PC-9 (cell line): ENCODE measurements at regions not wholly inside any gene's neighbourhood (a gene's known extent, or its start where the extent isn't known, plus 50 kb on each side); places are given as distances from the start of the nearest gene placed in this dataset.

Experiments
- BruUV-seq: library from RNA; stranded (reverse); fragments of 400-500 nt; replicated peaks from 2 replicates; lab custom pipeline; 2021; lab: Mats Ljungman, UMichigan
- CTCF ChIA-PET: fragments of 300-600 bp; sonication (Branson Sonifier 250); formaldehyde crosslinking; loops from one replicate; lab custom pipeline; 2022; ENCODE audit warnings: antibody characterized with exemption; lab: Charles Lee
- POLR2A ChIA-PET: fragments of 300-600 bp; sonication (Branson Sonifier 250); formaldehyde crosslinking; loops from one replicate; lab custom pipeline; 2022; ENCODE audit warnings: antibody characterized with exemption; ENCODE audit not compliant: unreplicated experiment; lab: Charles Lee
- DNase-seq, 2 experiments: peaks; one replicate each; pipeline versions ENCODE4 v3.0.0 to v3.0.0-alpha.2; 2015 to 2022; ENCODE audit warnings: mixed read lengths in 1 of 2
- H2AFZ ChIP-seq: fragments of 200-600 bp; sonication (generic); 2 replicates; pipeline ENCODE4 v1.8.1; 2017; ENCODE audit warnings: antibody characterized with exemption
- H3F3A ChIP-seq: fragments of 200-600 bp; sonication (generic); 2 replicates; pipeline ENCODE4 v1.8.1; 2017; ENCODE audit warnings: antibody characterized with exemption, mild to moderate bottlenecking, low read depth; ENCODE audit not compliant: insufficient read depth
- H3K27ac ChIP-seq: fragments of 200-600 bp; sonication (generic); 2 replicates; pipeline ENCODE4 v1.6.1; 2016; ENCODE audit warnings: mixed run types
- H3K27me3 ChIP-seq: fragments of 200-600 bp; sonication (generic); 2 replicates; pipeline ENCODE4 v1.6.1; 2016; ENCODE audit warnings: low read depth, mixed run types; ENCODE audit not compliant: insufficient read depth
- H3K36me3 ChIP-seq: fragments of 200-600 bp; sonication (generic); 2 replicates; pipeline ENCODE4 v1.6.1; 2016; ENCODE audit warnings: low read depth, mixed run types
- H3K4me1 ChIP-seq: fragments of 200-600 bp; sonication (generic); replicated peaks from 2 replicates; pipeline ENCODE4 v1.6.1; 2016; ENCODE audit warnings: mixed run types; ENCODE audit not compliant: insufficient read depth
- H3K4me2 ChIP-seq: fragments of 200-600 bp; sonication (generic); 2 replicates; pipeline ENCODE4 v1.6.1; 2017; ENCODE audit warnings: mixed run types
- H3K4me3 ChIP-seq: fragments of 200-600 bp; sonication (generic); 2 replicates; pipeline ENCODE4 v1.6.1; 2016; ENCODE audit warnings: mixed run types
- H3K79me2 ChIP-seq: fragments of 200-600 bp; sonication (generic); 2 replicates; pipeline ENCODE4 v1.6.1; 2017; ENCODE audit warnings: low read depth, mixed run types
- H3K9me2 ChIP-seq: fragments of 200-600 bp; sonication (generic); 2 replicates; pipeline ENCODE4 v1.8.1; 2017; ENCODE audit warnings: mild to moderate bottlenecking; ENCODE audit not compliant: insufficient read depth
- H3K9me3 ChIP-seq: fragments of 200-600 bp; sonication (generic); 2 replicates; pipeline ENCODE4 v1.8.1; 2016; ENCODE audit warnings: low read depth; ENCODE audit not compliant: insufficient read depth
- H4K20me1 ChIP-seq: fragments of 200-600 bp; sonication (generic); 2 replicates; pipeline ENCODE4 v1.8.1; 2017; ENCODE audit not compliant: insufficient read depth
- EZH2 ChIP-seq: fragments of 200-600 bp; sonication (generic); IDR thresholded peaks from 2 replicates; pipeline ENCODE4 v1.8.0; 2017; ENCODE audit warnings: antibody characterized with exemption, low read depth
- intact Hi-C: fragments of 100-400 bp; cut with micrococcal nuclease; formaldehyde crosslinking; loops from one replicate; pipeline ENCODE4 v1.10.0; 2022; ENCODE audit not compliant: unreplicated experiment
- TF ChIP-seq, protein P1 (sequence below): fragments of 200-600 bp; sonication (generic); conservative IDR thresholded peaks from 2 replicates; pipeline ENCODE4 v1.6.1; 2017; ENCODE audit warnings: mixed run types, antibody characterized with exemption, mild to moderate bottlenecking, moderate library complexity

DNA sequence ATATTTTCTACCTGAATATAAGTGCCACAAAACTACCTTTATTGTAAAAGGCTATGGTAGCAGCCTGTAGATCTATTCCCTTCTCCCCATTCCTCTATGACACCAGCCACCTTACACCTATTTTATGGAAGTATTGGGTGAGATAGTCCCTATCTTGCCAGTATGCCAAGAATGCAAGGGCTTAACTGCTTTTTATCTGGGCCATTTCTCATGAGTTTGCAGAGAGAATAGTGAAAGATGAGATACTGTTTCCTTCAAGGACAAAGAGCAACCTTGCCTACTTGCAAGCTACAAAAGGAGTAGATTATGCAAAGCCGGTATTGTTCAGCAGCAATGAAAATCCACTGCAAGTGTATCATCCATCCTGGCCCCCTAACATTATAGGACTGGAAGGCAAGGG is 1775.6 kb upstream of the SEL1L start:
- H3K9me2 ChIP-seq = no peaks in the 10 kb centered on the region
- no peak overlapping the region for H3K4me2 ChIP-seq
- H3K27ac ChIP-seq = no peak overlapping the region
- no peaks in the 10 kb centered on the region for H3F3A ChIP-seq
- H4K20me1 ChIP-seq = no peaks in the 10 kb centered on the region
- H3K4me1 ChIP-seq = no peaks in the 10 kb centered on the region
- no peaks in the 10 kb centered on the region for H3K36me3 ChIP-seq
- ChIA-PET CTCF (no interaction called here), POLR2A (no interaction called here)
- H2AFZ ChIP-seq = no peak overlapping the region
- BruUV-seq = no TSS peak
- no peak for TF ChIP-seq EZH2
- TF ChIP-seq, protein P1, sequence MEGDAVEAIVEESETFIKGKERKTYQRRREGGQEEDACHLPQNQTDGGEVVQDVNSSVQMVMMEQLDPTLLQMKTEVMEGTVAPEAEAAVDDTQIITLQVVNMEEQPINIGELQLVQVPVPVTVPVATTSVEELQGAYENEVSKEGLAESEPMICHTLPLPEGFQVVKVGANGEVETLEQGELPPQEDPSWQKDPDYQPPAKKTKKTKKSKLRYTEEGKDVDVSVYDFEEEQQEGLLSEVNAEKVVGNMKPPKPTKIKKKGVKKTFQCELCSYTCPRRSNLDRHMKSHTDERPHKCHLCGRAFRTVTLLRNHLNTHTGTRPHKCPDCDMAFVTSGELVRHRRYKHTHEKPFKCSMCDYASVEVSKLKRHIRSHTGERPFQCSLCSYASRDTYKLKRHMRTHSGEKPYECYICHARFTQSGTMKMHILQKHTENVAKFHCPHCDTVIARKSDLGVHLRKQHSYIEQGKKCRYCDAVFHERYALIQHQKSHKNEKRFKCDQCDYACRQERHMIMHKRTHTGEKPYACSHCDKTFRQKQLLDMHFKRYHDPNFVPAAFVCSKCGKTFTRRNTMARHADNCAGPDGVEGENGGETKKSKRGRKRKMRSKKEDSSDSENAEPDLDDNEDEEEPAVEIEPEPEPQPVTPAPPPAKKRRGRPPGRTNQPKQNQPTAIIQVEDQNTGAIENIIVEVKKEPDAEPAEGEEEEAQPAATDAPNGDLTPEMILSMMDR = no peak
- no peak for DNase-seq
- intact Hi-C loops = no loop called here
- no peaks in the 10 kb centered on the region for H3K79me2 ChIP-seq
- H3K9me3 ChIP-seq = no peaks in the 10 kb centered on the region
- no peaks in the 10 kb centered on the region for H3K27me3 ChIP-seq
- no peak overlapping the region for H3K4me3 ChIP-seq

- BruUV-seq = no TSS peak
- intact Hi-C loops = no loop called here
- no peaks in the 10 kb centered on the region for H3K4me1 ChIP-seq
- no peak for DNase-seq
- TF ChIP-seq, protein P1 = no peak
- TF ChIP-seq EZH2 = no peak
- H3K27me3 ChIP-seq = no peaks in the 10 kb centered on the region
- H3K4me3 ChIP-seq = no peak overlapping the region
- H3K36me3 ChIP-seq = no peaks in the 10 kb centered on the region
- ChIA-PET CTCF (no interaction called here), POLR2A (no interaction called here)
- H3K79me2 ChIP-seq = no peaks in the 10 kb centered on the region
- no peaks in the 10 kb centered on the region for H3K9me3 ChIP-seq
- no peaks in the 10 kb centered on the region for H4K20me1 ChIP-seq
- no peak overlapping the region for H3K4me2 ChIP-seq
- no peaks in the 10 kb centered on the region for H3K9me2 ChIP-seq
- H3F3A ChIP-seq = no peaks in the 10 kb centered on the region
- no peak overlapping the region for H3K27ac ChIP-seq
- no peak overlapping the region for H2AFZ ChIP-seq
These were observed 1776.2 kb upstream of the SEL1L start for GRCh38 chr14:83309833-83310232.

- POLR2A ChIA-PET = no interaction called here
- H3K9me3 ChIP-seq = no peaks in the 10 kb centered on the region
These were observed 1778.9 kb upstream of the SEL1L start for GRCh38 chr14:83312511-83312910.

More at GRCh38 chr14:83312511-83312910, 1778.9 kb upstream of the SEL1L start:
- H3K27me3 ChIP-seq = no peaks in the 10 kb centered on the region
- no peaks in the 10 kb centered on the region for H3K79me2 ChIP-seq
- no peak overlapping the region for H3K4me3 ChIP-seq
- intact Hi-C loops = no loop called here
- no peak for DNase-seq
- no peak overlapping the region for H3K27ac ChIP-seq
- no peaks in the 10 kb centered on the region for H3K36me3 ChIP-seq
- CTCF ChIA-PET = no interaction called here
- BruUV-seq = no TSS peak
- no peak overlapping the region for H3K4me2 ChIP-seq
- no peaks in the 10 kb centered on the region for H3K4me1 ChIP-seq
- TF ChIP-seq, protein P1 = no peak
- TF ChIP-seq EZH2 = no peak
- H3K9me2 ChIP-seq = no peaks in the 10 kb centered on the region
- no peaks in the 10 kb centered on the region for H4K20me1 ChIP-seq
- no peaks in the 10 kb centered on the region for H3F3A ChIP-seq
- H2AFZ ChIP-seq = no peak overlapping the region
